HG03442 (cell line): ENCODE measurements at regions not wholly inside any gene's neighbourhood (a gene's known extent, or its start where the extent isn't known, plus 50 kb on each side); places are given as distances from the start of the nearest gene placed in this dataset.

Experiments
- ATAC-seq: cut with Tn5 transposase; IDR thresholded peaks from one replicate; pipeline ENCODE4 v1.9.1; 2021; ENCODE audit warnings: mild to moderate bottlenecking, moderate library complexity; ENCODE audit not compliant: unreplicated experiment

- no peak for ATAC-seq
Measured at GRCh38 chr10:24006741-24007140, 202.2 kb upstream of the KIAA1217 start.

GRCh38 chr10:24007359-24007758 is 201.6 kb upstream of the KIAA1217 start:
- no peak for ATAC-seq

DNA sequence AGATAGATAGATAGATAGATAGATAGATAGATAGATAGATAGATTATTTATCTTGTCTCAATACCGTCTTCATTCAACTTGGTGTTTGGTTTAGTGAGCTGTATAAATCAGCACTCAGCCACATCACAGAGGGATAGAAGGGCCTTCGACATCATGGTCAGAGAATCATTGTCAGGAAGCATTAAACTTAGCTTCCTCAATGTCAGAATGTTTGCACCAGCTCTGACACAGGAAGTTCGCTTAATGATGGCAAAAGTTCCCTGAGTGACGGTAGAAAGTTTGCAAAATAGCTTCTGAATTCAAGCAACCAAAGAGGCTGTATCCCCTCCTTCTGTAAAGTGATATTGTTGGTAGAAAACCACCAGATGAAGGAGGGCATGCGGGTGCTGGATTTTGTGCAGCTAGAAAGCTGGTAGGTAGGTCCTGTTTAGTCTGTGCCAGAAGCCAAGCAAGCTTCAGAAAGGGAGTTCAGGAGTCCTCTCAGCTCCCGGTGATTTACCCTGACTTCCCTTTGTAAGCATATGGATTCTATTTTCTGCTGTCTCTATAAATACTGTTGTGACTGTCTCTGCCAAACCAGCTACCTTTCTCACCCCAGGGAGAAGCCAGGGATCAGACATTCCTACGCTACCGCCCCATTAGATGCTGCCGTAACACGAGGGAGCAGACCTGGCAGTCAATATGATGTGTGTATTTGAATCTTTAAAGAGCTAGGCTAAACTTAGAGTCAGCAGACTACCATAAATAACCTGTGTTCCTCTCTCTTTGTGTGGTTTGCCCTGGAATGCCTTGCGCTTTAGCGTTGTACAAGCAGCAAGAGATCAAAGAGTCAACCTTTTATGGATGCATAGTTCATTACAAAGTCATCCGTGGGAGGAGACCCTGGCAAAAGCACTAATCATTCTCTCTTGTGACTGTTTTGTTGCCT is 200.5 kb upstream of the KIAA1217 start:
- no peak for ATAC-seq

GRCh38 chr10:24009115-24009514 is 199.8 kb upstream of the KIAA1217 start:
- no peak for ATAC-seq

DNA sequence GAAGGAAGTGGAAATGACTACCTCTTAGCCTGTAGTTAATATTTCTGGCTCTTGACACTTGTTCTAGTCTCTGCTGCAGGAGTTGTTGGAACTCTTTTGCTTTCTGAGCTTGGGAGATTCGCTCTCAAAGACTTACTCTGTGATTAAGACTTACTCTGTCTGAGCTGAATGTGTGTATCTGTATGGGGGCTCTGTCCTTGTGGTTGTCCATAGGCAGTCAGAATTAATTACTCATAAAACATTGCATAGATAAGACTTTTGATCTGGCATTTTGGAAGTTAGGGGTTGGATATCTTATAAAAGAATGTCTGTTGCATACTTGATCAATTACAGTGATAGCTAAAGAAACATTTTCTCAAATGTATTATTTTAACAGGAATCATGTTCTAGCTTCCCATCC is 199.2 kb upstream of the KIAA1217 start:
- ATAC-seq = no peak

DNA sequence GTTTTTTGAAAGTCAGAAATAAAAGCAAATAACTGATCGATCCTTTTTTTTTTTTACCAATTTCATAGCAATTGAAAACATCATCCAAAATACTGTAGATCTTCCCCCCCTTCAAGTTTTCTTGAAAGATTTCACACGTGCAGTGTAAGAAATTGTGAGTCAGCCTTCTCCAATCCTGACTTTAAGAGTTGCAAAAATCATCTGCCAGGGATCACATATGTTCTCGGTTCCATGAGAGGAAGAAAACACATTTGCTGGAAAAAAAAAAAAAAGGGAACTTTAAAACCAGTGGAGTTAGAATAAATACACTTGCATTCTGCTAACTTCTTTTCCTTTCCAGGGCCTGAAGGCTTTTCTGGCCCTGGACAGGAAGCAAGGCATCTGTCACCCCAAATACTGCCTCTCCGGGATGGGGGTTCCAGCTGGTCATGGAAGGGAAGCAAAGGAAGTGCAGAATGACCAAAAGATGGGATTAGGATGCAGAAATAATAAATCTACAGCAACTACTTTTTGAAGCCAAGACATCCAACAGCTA is 198.4 kb upstream of the KIAA1217 start:
- ATAC-seq = no peak

DNA sequence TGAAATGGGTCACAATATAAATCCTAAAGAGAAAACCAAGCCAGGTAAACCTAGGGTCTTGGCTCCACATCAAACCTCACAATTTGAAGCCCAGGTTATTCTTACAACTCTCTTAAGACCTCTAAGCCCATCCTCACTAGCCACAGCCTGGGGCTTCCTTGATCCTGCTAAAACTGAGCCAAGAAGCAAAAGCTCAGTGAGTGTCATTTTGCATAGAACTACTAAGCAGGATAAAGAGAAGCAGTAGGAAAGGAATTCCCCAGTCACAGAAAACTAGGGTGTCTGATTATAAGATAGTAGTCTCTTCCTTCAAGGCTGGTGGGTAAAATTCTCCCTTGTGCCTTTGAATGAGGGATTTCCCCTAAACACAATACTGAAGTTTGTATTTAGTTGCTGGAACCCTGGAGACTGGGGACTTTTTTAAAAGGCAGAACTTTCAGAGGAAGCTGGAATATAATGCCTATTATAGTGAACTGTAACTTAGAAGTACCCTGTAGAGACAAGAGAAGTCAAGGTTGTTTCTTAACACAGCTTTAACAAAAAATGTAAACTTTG is 196.6 kb upstream of the KIAA1217 start:
- no peak for ATAC-seq

- ATAC-seq = no peak
Measured at GRCh38 chr10:24027107-24027506, 181.8 kb upstream of the KIAA1217 start.

- no peak for ATAC-seq
Measured at GRCh38 chr10:24034571-24034970, 174.4 kb upstream of the KIAA1217 start.

- ATAC-seq = no peak
Measured at GRCh38 chr10:24035761-24036160, 173.2 kb upstream of the KIAA1217 start.

GRCh38 chr10:24039315-24039714 is 169.6 kb upstream of the KIAA1217 start:
- ATAC-seq = no peak

- no peak for ATAC-seq
Measured at GRCh38 chr10:24039897-24040296, 169.0 kb upstream of the KIAA1217 start.

DNA sequence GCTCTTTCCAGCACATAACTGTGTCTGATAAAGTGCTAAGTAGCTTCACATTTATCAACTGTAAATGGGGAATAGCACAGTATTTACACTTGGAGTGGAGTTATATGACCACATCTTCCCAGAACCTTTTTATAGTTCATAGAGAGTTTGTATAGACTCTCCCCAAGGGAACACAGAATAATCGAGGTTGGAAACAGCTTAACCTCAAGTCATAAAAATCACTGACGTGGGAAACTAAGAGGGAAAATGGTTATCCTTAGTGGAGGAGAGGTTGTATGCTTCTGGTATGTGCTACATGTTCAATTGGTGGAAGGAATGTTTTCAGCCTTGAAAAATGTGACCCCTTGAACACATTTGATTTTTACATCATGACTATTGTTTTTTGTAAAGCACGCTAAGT is 167.9 kb upstream of the KIAA1217 start:
- no peak for ATAC-seq

GRCh38 chr10:24041834-24042233 is 167.1 kb upstream of the KIAA1217 start:
- ATAC-seq = no peak

DNA sequence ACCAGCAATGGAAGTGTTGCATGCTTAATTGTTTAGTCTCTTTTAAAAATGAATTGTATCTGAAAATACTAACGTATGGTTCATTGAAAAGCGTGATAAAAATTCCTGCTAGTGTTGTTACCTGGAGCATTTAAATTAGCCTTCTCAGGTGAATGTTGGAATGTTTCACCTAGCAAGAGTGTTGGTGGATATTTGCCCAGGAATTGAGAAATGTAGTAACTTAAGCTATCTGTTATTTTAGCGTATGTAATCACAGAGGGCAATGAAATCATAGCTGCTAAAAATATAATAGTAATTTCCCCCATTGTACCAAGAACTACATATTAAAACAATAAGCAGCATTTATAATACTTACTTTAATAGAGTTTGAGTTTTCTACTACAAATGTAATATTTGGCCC is 166.1 kb upstream of the KIAA1217 start:
- ATAC-seq = no peak

DNA sequence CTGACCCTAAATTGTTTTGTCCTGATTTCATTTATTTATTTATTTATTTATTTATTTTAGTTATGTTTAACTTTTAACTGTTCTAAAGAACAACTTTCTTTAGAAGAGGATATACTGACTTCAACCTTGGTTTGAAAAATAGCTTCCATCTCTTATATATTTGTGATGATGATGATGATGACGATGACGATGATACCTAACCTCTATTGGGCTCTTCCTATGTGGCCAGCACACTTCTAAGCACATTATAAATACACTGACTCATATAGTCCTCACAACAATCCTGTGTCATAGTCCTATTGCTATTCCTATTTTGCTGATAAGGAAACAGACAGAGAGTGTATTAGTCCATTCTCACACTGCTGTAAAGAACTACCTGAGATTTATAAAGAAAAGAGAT is 162.9 kb upstream of the KIAA1217 start:
- no peak for ATAC-seq

GRCh38 chr10:24047176-24047575 is 161.8 kb upstream of the KIAA1217 start:
- no peak for ATAC-seq

DNA sequence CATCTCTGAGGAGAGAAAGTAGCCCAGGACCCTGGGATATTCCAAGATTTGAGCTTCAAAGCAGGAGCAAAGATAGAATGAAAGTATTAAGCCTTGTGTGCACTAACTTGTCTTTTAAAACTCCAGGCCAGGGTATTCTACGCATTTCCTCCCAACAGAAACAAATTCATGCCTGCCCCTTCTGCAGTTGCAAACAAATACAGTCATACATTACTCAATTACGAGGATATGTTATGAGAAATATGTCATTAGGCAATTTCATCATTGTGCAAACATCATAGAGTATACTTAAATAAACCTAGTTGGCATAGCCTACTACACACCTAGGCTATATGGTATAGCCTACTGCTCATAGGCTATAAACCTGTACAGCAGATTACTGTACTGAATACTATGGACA is 154.5 kb upstream of the KIAA1217 start:
- ATAC-seq = no peak

DNA sequence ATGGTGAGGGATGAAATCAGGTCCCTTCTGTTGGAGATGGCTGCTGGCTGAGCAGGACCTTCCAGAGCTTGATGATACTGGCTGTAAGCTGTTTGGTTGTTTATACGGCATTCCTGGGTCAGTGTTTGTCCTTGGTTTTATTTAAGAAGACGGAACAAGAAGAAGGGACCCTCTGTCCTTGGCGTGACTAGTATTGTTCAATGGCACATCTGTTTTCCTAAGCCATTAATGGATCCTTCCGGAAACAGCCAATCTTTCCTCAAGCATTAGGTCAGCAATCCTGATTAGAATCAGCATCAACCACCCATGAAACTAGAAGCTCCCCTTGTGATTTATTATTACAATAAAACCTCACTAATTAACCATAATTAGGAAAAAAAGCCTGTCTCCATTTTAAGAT is 128.7 kb upstream of the KIAA1217 start:
- no peak for ATAC-seq

DNA sequence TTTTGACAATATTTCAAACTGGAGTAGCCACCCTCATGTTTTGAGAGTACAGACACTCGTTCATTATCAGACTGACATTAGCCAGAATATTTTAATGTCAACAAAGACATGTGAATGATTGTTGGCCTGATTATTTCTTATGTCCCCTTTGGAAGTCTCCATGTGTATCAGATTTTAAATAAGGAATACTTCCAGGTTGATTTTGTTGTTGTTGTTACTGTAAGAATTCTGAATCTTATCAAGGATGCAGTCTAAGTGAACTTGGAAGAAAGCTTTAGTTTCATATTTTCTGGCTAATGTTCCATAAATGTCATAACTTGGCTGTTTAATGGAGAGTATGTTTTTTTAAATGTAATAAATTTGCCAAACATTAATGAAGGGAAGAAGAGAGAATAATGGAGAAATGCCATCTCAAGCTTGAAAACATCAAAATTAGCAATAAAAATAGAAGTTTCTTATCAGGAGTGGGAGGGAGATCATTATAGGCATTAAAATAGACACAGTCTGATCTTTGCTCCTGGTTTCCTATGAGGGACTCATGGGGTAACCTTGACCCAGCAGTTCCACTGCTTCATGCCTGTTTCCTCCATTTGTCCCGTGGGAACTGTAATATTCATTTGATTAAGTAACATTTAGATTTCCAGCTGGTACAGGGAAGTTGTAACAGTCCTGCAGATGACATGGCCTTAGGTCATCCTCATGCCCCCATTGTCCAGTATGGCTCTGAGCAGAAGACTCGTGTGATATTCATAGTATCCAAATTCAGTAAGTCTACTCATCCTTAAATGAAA is 122.4 kb upstream of the KIAA1217 start:
- no peak for ATAC-seq

DNA sequence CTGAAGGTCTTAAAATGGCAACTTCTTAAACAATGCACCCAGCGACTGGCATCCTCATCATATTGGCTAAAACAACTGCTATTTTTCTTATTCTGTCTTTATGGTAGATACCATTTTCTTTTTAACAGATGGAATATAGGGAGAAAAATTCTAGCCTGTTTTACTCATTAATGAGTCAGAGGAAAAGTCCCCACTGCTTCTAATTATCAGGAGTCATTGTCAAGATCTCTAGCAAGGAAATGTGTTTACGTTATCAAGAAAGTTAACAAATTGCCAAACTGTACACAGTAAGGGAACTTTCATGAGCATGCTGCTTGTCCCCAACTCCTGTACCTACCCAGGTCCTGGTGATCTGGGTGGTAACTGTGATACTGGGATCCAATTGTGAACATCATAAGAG is 117.7 kb upstream of the KIAA1217 start:
- ATAC-seq = no peak
